GM12873 (cell line): ENCODE measurements at regions not wholly inside any gene's neighbourhood (a gene's known extent, or its start where the extent isn't known, plus 50 kb on each side); places are given as distances from the start of the nearest gene placed in this dataset.

Source experiments
- TF ChIP-seq, protein P1 (sequence below): IDR thresholded peaks from 2 replicates; pipeline ENCODE4 v1.5.1; 2012; ENCODE audit warnings: low read depth, mild to moderate bottlenecking, moderate library complexity, low read length, control low read depth; ENCODE audit not compliant: insufficient read depth; ENCODE audit errors: missing control alignments

DNA sequence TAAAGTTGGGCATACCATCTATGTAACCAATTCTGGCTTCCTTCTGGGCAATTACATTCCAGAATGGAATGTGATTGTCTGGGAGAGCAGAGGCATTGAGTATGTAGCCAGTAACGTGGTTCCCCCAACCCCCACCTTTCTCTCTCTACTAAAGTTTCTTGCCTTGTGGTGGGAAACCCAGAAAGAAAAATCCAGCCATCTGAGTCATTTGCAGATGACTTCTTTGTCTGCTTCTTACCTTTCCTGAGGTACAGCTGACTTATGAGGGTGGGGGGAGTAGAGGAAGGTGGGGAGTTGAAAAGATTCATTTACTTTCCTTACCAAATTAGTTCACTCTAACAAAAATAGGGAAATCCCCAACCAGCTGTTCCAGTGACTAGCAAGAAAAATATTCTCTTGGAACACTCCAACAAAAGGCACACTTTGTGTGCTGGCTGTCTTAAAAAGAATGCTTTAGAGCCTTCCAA is 112.1 kb upstream of the FRMD6 start:
- TF ChIP-seq, protein P1, sequence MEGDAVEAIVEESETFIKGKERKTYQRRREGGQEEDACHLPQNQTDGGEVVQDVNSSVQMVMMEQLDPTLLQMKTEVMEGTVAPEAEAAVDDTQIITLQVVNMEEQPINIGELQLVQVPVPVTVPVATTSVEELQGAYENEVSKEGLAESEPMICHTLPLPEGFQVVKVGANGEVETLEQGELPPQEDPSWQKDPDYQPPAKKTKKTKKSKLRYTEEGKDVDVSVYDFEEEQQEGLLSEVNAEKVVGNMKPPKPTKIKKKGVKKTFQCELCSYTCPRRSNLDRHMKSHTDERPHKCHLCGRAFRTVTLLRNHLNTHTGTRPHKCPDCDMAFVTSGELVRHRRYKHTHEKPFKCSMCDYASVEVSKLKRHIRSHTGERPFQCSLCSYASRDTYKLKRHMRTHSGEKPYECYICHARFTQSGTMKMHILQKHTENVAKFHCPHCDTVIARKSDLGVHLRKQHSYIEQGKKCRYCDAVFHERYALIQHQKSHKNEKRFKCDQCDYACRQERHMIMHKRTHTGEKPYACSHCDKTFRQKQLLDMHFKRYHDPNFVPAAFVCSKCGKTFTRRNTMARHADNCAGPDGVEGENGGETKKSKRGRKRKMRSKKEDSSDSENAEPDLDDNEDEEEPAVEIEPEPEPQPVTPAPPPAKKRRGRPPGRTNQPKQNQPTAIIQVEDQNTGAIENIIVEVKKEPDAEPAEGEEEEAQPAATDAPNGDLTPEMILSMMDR, result no peak

DNA sequence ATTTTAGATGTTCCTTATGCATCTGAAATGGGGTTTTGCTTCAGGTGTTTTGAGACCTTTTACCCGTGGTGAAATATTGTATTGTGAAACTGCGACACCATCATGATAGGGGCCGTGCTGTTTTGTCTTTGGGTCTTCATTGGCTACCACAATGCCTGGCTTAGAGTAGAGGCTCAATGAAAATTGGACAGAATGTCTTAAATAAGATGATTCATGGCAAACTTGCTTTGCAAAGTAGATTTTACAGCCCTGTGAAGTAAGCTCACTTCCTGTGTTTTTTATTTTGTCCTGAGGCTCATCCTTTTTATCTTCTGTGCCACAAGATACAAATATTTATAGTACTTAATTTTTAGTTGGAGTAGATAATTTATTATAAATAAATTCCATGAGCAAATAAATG is 111.3 kb upstream of the FRMD6 start:
- TF ChIP-seq, protein P1, result no peak

DNA sequence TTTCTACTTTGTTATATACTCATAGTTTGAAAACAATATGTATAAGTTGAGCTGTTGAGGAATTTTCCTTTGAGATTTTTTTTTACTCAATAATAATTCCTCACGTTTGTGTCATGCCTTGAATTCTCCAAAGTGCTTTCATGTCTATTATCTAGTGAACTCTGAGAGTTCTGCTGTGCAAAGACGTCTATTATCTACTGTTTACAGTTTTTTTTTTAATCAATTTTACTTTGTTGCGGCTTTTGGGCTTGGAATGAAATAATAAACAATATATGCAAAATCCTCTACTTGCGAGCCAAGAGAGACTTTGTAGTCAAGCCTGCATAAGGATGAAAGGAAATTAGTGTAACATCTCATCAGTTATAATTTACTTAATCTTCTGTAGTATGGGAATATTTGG is 107.2 kb upstream of the FRMD6 start:
- TF ChIP-seq, protein P1, result no peak

DNA sequence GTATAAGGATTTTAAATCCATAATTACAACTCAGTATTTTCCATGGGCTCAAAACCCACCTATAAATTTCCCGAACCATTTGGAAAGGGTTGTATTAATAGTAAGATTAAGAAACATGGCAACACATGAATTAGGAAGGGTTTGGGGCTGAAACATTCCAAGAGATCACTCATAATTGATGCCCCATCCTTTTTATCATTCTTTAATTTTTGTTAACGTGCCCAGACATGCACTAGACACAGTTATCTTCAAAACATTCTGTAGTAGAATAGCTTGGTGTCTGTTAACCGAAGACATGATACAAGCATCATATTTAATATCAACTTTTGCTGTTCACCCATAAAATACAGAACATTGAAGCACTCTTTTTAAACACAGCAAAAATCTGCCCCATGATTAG is 106.8 kb upstream of the FRMD6 start:
- TF ChIP-seq, protein P1, result no peak

DNA sequence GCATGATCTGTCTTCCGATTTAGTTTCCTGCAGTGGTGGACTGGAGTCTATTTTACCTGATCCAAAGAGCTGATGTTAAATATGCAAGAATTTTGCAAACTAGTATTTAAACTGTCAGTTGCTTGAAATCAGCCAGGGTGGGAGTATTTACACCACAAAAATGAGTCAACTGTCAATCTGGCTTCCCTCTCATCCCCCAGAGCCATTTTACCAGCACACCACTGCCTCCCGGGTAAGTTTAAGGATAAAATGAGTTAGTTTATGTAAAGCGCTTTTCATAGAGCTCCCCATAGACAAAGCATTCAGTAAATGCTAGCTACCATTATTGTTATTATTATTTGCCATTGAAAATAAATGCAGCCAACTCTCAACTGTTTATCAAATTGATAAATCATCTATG is 106.3 kb upstream of the FRMD6 start:
- TF ChIP-seq, protein P1, result no peak

DNA sequence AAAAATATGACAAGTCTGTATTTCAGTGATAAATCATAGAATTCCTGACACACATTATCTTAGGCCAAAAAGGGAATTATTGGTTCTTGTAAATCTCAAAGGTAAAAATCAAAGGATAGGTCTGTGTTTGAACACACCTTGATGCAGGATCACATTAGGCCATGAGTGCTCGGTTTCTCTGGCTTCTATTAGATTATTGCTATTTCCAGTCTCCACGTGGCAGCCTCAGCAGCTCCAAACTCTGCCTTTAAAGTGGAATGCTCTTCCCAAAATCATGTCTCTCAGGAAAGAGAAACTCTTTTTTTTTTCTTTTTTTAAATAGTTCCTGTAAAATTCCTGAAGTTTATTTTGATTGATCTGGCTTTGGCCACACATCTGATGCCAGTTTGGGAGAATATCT is 105.6 kb upstream of the FRMD6 start:
- TF ChIP-seq, protein P1, result no peak

DNA sequence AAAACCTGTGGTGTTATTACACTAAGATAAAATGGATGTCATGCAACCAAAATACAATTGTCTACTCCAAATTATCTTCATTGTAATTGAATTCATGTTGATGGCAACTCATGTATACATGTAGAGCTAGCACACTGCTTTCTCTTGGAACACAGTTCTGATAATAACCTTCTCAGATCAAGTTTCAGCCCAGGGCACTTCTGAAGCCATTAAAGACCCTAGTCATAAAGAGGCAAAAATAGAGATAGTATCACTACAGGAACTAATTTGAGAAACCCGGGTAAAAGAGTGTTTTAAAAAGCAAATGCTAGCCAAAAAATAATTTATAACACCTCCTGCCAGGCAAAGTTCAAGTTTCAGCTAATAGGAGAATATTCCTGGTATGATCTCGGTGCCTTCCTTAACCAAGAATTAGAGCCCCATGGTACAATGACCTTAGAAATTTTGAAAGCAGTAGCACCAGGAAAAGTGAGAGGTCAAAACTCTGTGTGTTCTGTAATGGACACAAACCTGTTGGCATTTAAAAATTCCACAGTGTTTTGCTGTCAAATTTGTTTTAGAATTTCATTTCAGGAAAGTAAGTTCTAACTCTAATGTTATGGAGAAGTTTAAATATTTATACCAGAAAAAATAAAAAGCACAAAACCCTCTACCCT is 105.0 kb upstream of the FRMD6 start:
- TF ChIP-seq, protein P1, result no peak

DNA sequence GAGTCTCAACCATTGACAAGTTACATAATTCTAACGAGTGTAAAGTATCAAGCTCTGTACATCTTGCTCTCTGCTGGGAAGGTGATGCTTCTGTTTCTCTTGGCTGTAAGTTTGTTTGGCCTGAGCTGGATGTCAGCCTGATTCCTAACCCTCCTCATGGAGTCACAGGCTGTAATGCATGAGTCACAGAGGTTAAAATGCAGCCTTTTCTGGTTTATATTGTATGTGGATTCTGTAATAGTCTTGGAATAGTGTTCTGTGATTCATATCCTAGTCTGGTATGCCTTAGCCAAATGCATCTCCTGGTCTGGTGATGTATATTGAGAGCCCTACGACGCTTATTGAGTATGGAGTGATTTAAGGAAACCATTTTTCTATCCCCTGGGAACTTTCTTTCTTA is 104.5 kb upstream of the FRMD6 start:
- TF ChIP-seq, protein P1, result no peak
